HCT116 (cell line): ENCODE measurements at regions not wholly inside any gene's neighbourhood (a gene's known extent, or its start where the extent isn't known, plus 50 kb on each side); places are given as distances from the start of the nearest gene placed in this dataset.

Source experiments
- CTCF ChIP-seq, 3 experiments: fragments of 200-600 bp in 1 of 3; sonication (generic) in 1 of 3; IDR thresholded peaks in 2 of 3; conservative IDR thresholded peaks in 1 of 3; 2 replicates each; pipeline ENCODE4 v1.5.1; 2012 to 2017; ENCODE audit warnings: low read depth in 2 of 3, low read length in 2 of 3, antibody characterized with exemption in 1 of 3, borderline replicate concordance in 1 of 3, control low read depth in 1 of 3, mild to moderate bottlenecking in 1 of 3, mixed read lengths in 1 of 3, mixed run types in 1 of 3, moderate library complexity in 1 of 3; ENCODE audit not compliant: insufficient read depth in 1 of 3
- EZH2 ChIP-seq: fragments of 200-600 bp; sonication (generic); IDR thresholded peaks from 2 replicates; pipeline ENCODE4 v1.6.1; 2017; ENCODE audit warnings: antibody characterized with exemption, mixed run types
- EZH2phosphoT487 ChIP-seq: fragments of 200-600 bp; IDR thresholded peaks from 2 replicates; pipeline ENCODE4 v1.6.1; 2018; ENCODE audit warnings: antibody characterized with exemption, borderline replicate concordance
- POLR2AphosphoS5 ChIP-seq: IDR thresholded peaks from 2 replicates; pipeline ENCODE4 v1.6.1; 2011; ENCODE audit warnings: mild to moderate bottlenecking, low read depth, low read length, moderate library complexity
- YY1 ChIP-seq: IDR thresholded peaks from 2 replicates; pipeline ENCODE4 v1.6.1; 2011; ENCODE audit warnings: low read length, low read depth, moderate library complexity, mild to moderate bottlenecking; ENCODE audit not compliant: insufficient replicate concordance; ENCODE audit errors: extremely low read depth

GRCh38 chr11:92643827-92644226 lies 325.6 kb upstream of the MTNR1B start:
- no peak for TF ChIP-seq CTCF (IDR thresholded peaks at IDR 0.05 in 2 of 3, conservative IDR thresholded peaks at IDR 0.05 in 1 of 3; ENCODE audit: borderline replicate concordance in 1 of 3, insufficient read depth in 1 of 3, low read depth in 2 of 3, low read length in 2 of 3)
- TF ChIP-seq POLR2AphosphoS5: no peak
- no peak for TF ChIP-seq YY1
- no peak for TF ChIP-seq EZH2phosphoT487
- no peak for TF ChIP-seq EZH2
